ENCODE measurements at regions not wholly inside any gene's neighbourhood (a gene's known extent, or its start where the extent isn't known, plus 50 kb on each side); places are given as distances from the start of the nearest gene placed in this dataset.
"Not testable (repeated sequence)": the region's sequence is repeated elsewhere in the genome, so short reads cannot be mapped to it uniquely, and the experiment has no call there.

GRCh38 chr9:129306318-129306973, 128.4 kb upstream of the IER5L start:
- 83 to 85% methylated on average over 13 of the region's 13 CpGs for WGBS, 2 experiments (ENCODE audit: low coverage in 1 of 2, low lambda C conversion rate in 2 of 2, missing lambda C conversion rate in 2 of 2)
- no peak overlapping the region for H3K4me3 ChIP-seq

GRCh38 chr9:129305246-129305645, 127.2 kb upstream of the IER5L start:
- no peak for DNase-seq
- 52 to 54% methylated on average over 8 of the region's 8 CpGs for WGBS, 2 experiments (ENCODE audit: low coverage in 1 of 2, low lambda C conversion rate in 2 of 2, missing lambda C conversion rate in 2 of 2)
- TF ChIP-seq EZH2phosphoT487 (IDR thresholded peaks at IDR 0.05; ENCODE audit: insufficient read depth, low read depth) (no peak), EZH2 (IDR thresholded peaks at IDR 0.05; ENCODE audit: insufficient read depth, poor library complexity, severe bottlenecking) (no peak)

More at GRCh38 chr9:129306318-129306973, 128.4 kb upstream of the IER5L start:
- H2AFZ ChIP-seq, result no peak overlapping the region
- H3K36me3 ChIP-seq (ENCODE audit: low read depth), result no peaks in the 10 kb centered on the region
- no peaks in the 10 kb centered on the region; the same call in 1 of the 2 replicates for H3F3A ChIP-seq (ENCODE audit: insufficient read depth)
- peaks cover 7% of the 10 kb centered on the region for H3K9me3 ChIP-seq (ENCODE audit: low read depth)
- H3K9me2 ChIP-seq (ENCODE audit: insufficient read depth), result no peaks in the 10 kb centered on the region
- H3K27ac ChIP-seq, result no peak overlapping the region
- TF ChIP-seq EZH2 (IDR thresholded peaks at IDR 0.05; ENCODE audit: insufficient read depth, poor library complexity, severe bottlenecking) (no peak), EZH2phosphoT487 (IDR thresholded peaks at IDR 0.05; ENCODE audit: insufficient read depth, low read depth) (no peak)
- no peak overlapping the region for H3K9ac ChIP-seq
- H3K4me1 ChIP-seq (ENCODE audit: insufficient read depth), result 0 out of 2 replicates have a peak, but pooled peaks cover 3% of the 10 kb centered on the region
- no peaks in the 10 kb centered on the region for H3K79me2 ChIP-seq (ENCODE audit: insufficient read depth)
- H3K27me3 ChIP-seq (replicated peaks; ENCODE audit: insufficient read depth), result no peaks in the 10 kb centered on the region
- H4K20me1 ChIP-seq (ENCODE audit: insufficient read depth), result no peaks in the 10 kb centered on the region
- no peak for DNase-seq
- in situ Hi-C loops (cut with MboI), result no loop called here
- H3K4me2 ChIP-seq (ENCODE audit: unreplicated experiment), result no peak overlapping the region

DNA sequence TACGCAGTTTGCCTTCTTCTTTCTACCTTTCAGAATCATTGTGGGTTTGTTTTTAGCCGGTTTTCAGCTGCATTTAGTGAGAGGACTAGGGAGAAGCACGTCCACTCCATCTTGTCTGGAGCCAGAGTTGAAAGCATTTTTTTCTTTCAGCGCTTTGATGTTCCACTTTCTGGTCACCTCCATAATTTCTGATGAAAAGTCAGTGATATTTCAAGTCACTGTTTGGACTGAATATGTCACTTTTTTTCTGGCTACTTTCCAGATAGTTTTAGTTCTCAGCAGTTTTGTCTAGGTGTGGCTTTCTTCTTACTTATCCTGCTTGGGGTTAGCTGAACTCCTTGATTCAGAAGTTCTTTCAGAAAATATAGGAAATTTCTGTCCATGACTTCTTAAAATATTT, 123.9 kb upstream of the IER5L start:
- no peak for TF ChIP-seq EZH2 (IDR thresholded peaks at IDR 0.05; ENCODE audit: insufficient read depth, poor library complexity, severe bottlenecking)
- no peak for TF ChIP-seq EZH2phosphoT487 (IDR thresholded peaks at IDR 0.05; ENCODE audit: insufficient read depth, low read depth)
- Histone ChIP-seq H3K36me3 (ENCODE audit: low read depth) (no peaks in the 10 kb centered on the region), H3F3A (ENCODE audit: insufficient read depth) (no peaks in the 10 kb centered on the region), H3K9me3 (ENCODE audit: low read depth) (peaks cover 7% of the 10 kb centered on the region), H2AFZ (no peak overlapping the region), H4K20me1 (ENCODE audit: insufficient read depth) (no peaks in the 10 kb centered on the region), H3K27ac (no peak overlapping the region), H3K9ac (no peak overlapping the region), H3K27me3 (replicated peaks; ENCODE audit: insufficient read depth) (no peaks in the 10 kb centered on the region), H3K4me2 (ENCODE audit: unreplicated experiment) (no peak overlapping the region), H3K9me2 (ENCODE audit: insufficient read depth) (no peaks in the 10 kb centered on the region), H3K4me3 (no peak overlapping the region), H3K4me1 (ENCODE audit: insufficient read depth) (no peaks in the 10 kb centered on the region), H3K79me2 (ENCODE audit: insufficient read depth) (no peaks in the 10 kb centered on the region)
- DNase-seq, result no peak
- in situ Hi-C loops (cut with MboI), result no loop called here
- 48 to 55% methylated on average over 4 of the region's 4 CpGs for WGBS, 2 experiments (ENCODE audit: low coverage in 1 of 2, low lambda C conversion rate in 2 of 2, missing lambda C conversion rate in 2 of 2)

More at GRCh38 chr9:129305246-129305645, 127.2 kb upstream of the IER5L start:
- Histone ChIP-seq H3K79me2 (ENCODE audit: insufficient read depth) (no peaks in the 10 kb centered on the region), H3K9ac (no peak overlapping the region), H2AFZ (no peak overlapping the region), H3K9me2 (ENCODE audit: insufficient read depth) (no peaks in the 10 kb centered on the region), H3K36me3 (ENCODE audit: low read depth) (no peaks in the 10 kb centered on the region), H3F3A (ENCODE audit: insufficient read depth) (no peaks in the 10 kb centered on the region), H3K27me3 (replicated peaks; ENCODE audit: insufficient read depth) (no peaks in the 10 kb centered on the region), H3K4me2 (ENCODE audit: unreplicated experiment) (no peak overlapping the region), H4K20me1 (ENCODE audit: insufficient read depth) (no peaks in the 10 kb centered on the region), H3K4me3 (no peak overlapping the region), H3K9me3 (ENCODE audit: low read depth) (peaks cover 7% of the 10 kb centered on the region), H3K4me1 (ENCODE audit: insufficient read depth) (0 out of 2 replicates have a peak, but pooled peaks cover 3% of the 10 kb centered on the region), H3K27ac (no peak overlapping the region)
- in situ Hi-C loops (cut with MboI), result no loop called here

- H4K20me1 ChIP-seq (ENCODE audit: insufficient read depth); H3K4me3 ChIP-seq; H3K9ac ChIP-seq; in situ Hi-C loops (cut with MboI); H3K9me2 ChIP-seq (ENCODE audit: insufficient read depth); H3F3A ChIP-seq (ENCODE audit: insufficient read depth); DNase-seq; H3K79me2 ChIP-seq (ENCODE audit: insufficient read depth); H3K27me3 ChIP-seq (replicated peaks; ENCODE audit: insufficient read depth); H3K4me1 ChIP-seq (ENCODE audit: insufficient read depth); H3K27ac ChIP-seq; H3K4me2 ChIP-seq (ENCODE audit: unreplicated experiment); H3K9me3 ChIP-seq (ENCODE audit: low read depth); H2AFZ ChIP-seq; H3K36me3 ChIP-seq (ENCODE audit: low read depth): not testable (repeated sequence)
- 46 to 52% methylated on average over 3 of the region's 3 CpGs for WGBS, 2 experiments (ENCODE audit: low coverage in 1 of 2, low lambda C conversion rate in 2 of 2, missing lambda C conversion rate in 2 of 2)
Measured at GRCh38 chr9:129296195-129296594, 118.1 kb upstream of the IER5L start.

All from GM23248 (cell line).